ENCODE measurements at regions not wholly inside any gene's neighbourhood (a gene's known extent, or its start where the extent isn't known, plus 50 kb on each side); places are given as distances from the start of the nearest gene placed in this dataset.

DNA sequence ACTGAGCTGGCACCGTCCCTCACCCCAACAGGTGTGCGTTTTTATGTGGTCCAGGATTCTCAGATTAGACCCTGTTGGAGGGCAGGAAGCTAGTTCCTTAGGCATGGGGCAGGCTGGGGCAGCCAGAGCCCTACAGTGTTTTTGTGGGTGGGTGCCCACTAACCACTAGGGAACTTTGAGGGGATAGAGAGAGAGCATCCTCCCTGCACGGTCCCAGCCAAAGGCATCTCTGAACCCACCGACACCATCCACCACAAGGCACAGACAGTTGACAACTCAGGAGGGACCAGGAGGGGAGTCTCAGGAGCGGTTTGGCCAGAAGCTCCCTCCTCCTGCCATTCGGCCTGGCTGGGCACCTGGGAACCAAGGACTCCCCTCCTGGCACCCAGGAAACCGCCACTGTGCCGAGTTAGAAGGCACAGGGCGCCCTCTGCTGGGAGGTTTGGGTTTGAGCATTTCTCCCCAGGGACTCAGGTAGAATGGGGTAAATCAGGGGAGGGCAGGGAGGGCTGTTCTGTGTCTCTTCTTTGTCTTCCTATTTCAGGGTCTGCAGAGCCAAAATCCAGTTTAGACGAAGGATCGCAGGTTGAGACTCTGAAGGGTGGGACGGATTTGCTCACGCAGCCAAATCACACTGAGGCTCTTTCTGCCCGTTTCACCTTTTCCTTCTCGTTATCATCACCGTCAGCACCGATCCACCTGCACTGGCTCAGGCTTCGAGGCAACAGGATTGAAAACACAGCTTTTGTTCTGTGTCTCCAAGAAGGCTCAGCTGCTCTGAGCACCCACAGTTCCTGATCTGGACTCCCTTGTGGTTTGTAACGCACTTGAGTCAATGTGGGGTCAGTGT lies 84.8 kb upstream of the COL13A1 start:
- peak; percentile 22 for DNase-seq

DNA sequence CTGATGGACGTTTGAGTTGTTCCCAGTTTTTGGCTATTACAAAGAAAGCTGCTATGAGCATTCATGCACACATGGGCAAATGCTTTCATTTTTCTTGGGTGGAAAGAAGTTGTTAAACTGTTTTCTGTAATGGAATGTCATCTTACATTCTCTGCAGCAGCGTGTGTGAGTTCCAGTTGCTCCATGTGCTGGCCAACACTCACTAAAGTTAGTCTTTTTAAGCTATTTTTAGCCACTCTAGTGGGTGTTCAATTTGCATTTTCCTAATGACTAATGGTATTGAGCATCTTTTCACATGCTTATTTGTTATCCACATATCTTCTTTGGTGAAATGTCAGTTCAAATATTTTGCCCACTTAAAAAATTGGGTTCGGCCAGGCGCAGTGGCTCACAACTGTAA lies 82.8 kb upstream of the COL13A1 start:
- DNase-seq = no peak

DNA sequence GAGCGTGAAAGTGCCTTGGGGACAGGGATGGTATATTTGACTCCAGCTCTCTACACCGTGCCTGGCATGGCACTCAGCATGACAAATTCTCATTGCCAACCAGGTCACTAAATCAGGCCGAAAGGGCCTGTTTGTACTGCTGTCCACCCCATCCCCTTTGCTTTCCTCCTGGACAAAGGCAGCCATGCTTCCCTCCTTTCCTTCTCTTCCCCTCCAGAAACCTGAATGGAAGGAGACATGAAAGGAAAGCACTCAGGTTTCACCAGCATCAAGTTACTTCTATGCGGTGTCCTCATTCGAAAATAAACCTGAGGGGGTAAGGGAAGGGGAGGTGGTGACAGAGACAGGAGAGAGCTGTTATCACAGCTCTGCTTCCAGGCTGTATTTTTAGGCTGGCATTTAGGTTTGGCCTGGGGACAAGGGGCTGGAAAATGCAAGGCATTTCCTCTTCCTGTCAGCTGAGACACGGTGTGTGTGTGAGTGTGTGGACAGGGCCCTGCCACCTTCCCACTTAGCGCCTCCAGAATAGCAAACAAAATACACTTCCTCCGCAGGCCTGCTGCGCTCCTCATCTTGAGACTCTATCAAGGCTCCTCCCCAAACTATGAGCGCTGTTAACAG lies 79.9 kb upstream of the COL13A1 start:
- DNase-seq = no peak

DNA sequence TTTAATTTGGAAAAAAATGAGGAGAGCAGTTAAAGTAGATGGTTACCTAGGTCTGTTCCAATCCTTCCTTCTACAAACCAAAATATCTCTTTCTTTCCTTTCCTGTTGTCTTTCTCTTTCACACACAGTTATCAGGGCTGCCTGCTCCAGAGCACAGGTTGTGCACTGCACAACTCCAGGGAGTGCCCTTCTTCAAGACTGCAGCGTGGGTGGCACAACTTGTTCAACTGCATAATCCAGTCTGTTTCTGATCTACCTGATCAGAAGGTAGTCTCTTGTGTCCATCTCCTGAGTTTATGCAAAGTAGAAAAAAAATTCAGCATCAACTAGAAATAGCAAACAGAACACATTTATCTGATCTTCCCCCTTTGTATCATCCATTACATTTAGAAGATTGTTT lies 78.1 kb upstream of the COL13A1 start:
- no peak for DNase-seq

DNA sequence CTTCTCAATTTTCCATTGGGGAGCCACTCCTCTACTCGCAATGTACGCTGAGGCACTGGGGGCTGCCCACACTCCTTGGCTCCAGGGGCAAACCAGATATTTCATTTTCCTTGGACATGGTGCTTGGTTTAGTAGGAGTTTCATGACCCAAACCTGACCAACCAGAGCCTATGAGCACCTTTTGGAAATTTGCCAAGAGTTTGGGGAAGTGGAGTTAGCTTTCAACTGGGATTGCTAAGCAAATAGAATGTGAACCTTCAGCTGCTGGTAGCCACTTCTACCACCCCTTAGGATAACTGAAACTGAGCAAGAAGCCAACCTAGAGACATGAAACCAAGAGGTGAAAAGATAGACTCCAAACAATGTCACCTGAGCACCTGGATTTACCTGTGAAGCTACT lies 74.9 kb upstream of the COL13A1 start:
- DNase-seq = no peak

DNA sequence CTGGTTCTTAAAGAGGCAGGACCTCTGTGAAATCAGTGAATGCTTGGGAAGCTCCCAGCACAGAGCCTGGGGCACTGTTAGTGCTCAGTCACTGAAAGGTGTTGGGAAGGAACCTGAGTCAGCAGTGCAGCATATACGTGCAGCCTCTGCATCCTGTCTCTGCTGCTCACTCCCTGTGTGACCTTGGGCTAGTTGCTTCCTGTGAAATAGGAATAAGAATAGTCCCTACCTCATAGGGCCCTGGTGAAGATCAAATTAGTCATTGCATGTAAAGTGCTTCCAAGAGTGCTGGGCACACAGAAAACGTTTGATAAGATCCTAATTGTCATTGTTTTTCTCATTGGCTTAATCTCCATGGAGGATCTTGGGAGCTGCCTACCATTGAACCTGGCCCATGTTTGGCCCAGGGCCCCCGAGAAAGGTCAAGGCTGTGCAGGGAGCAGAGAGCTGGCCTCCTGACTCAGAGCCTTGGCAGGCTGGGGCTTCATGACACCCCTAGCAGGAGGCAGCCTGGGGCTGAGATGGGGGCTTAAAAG lies 73.3 kb upstream of the COL13A1 start:
- DNase-seq = peak; percentile 87

DNA sequence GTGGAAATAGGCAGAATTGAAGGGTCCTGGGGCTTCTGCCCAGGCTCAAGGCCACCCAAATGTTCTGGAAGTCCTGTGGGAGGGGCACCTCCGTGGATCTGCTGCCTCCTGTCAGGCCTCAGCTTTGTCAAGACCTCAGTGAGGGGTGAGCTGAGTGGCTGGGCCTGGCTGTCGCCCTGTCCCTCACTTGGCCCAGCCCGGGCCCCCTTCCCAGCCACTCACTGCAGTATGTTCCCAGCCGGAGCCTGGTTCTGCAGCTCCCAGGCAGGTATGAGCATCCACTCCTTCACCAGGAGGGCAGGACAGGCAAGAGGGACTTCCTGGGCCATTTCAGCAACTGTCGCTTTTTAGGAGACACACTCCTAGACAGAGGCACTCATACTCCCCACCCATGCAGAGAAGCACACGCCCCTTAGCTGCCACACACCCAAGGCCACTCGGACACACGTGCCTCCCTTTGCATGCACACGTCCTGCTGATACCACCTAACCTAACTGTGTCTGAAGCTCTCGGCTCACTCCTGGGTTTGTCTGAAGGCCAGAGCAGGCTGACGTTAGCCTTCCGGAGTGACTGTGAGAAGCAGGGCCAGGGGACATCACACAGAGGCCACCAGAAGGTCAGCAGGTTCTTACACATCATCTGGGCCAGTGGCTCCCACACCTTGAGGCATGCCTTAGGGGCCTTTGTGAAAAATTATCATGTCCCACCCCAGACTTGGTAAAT lies 72.2 kb upstream of the COL13A1 start:
- no peak for DNase-seq

DNA sequence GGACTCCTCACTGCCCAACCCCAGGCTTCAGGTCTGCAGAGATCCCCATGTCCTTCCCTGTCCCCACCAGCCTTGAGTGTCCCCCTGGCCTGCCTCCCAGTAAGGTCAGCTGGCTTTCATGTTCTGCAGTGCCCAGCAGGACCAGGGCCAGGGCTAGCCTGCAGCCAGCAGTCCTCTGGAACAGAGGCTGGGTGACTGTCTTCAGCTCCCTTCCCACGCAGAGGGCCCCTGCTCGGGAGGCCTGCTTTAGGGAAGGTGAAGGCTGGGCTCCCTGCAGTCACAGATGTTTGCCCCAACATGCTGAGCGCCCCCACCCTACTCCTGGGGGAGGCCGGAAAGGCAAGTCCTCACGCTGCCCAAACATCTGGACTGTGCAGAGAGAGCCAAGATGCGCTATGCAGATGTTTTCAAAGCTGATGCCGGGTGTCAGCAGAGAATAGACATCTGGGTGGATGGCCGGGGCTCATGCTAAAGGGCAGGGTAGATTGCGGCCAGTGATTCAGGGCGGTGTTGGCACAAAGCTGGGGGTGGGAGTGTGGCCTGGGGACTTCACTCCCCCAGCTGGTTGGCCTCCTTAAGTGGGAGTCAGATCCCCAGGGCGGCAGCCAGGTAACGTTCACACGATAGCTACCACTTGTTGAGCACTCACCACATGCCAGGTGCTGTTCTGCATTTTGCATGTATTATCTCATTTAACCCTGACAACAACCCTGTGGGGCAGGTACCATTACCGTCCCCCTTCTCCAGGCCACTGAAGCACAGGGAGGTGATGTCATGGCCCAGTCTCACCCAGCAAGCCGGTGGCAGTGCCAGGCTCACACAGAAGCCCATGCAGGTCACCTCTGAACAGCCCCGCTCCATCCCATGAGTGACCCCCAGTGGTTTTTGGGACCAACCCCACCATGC lies 71.2 kb upstream of the COL13A1 start:
- no peak for DNase-seq

DNA sequence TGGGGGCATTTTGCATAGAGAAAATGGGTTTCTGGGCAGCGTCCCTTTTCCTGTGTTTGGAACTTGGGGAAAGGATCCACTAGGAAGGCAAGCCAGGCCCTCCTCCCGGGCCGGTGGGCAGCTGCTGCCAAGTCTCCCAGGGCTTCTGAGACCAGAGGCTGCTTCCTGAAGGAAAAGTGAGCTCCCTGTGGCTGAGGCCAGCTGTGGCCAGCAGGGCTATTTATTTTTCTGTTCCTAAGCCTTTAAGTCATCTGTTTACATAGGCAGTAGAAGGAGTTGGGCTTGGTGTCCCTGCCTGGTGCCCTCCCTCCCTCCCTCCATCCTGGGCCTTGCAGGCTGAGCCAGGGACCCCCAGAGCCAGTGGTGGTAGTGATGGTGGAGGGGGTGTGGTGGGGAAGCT lies 70.5 kb upstream of the COL13A1 start:
- no peak for DNase-seq

DNA sequence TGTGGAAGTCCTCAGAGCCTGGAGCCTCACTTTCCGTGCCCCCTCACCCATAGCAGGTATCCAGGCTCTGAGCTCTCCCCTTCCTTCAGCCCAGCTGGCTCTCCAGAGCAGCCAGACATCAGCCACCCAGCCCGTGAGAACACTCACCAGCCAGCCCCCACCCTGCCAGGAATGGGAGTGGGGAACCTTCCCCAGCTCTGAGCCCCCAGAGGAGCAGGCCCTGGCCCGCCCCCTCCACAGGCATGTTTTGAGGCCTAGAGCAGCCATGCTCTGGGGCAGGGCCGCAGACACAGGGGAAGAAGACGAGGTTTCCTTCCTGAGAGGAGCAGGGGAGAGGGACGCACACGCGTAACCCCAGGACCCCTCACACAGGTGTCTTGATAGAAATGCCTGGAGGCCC lies 70.0 kb upstream of the COL13A1 start:
- DNase-seq = no peak

DNA sequence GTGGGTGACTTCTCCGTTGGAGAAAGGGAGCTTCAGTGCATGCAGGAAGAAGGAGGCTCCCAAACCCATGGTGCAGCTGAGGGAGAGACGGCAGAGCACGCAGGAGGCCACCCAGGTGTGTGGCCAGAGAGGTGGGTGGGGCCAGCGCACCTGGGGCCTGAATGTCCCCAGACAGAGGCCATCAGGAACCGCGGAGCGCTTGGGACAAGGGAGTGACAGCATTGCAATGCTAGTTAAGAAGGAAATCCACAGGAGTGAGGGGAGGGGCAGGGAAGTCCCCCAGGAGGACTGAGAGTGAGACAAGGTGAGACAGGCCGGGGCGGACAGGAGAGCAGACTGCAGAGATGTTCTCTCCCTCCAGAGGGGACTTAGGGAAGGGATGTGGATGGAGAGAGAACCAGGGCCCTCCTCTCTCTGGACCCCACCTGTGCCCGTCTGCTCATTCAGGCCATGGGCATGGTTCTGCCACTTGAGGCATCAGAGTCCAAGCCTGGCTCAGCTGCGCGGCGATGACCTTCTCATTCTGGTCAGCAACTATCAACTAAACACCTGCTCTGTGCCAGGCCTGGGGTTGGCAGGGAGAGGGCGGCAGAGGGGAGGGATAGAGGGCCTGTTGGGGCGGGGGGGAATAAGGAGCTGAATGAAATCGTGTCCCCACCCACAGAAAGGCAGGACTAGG lies 69.4 kb upstream of the COL13A1 start:
- no peak for DNase-seq

DNA sequence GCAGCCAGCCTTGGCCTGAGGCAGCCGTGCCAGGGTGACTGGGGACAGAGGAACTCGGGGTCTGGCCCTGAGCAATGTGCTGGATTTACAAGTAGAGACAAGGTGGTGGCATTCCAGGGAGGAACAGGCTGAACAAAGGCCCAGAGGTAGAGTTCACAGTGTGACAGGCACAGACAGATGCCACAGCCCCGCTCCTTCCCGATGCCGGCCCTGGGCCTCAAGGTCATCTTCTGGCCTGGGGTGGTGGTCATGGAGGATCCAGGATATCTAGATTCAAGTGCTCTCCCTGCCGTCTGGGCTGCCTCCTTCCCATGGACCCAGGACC lies 68.9 kb upstream of the COL13A1 start:
- DNase-seq = no peak

DNA sequence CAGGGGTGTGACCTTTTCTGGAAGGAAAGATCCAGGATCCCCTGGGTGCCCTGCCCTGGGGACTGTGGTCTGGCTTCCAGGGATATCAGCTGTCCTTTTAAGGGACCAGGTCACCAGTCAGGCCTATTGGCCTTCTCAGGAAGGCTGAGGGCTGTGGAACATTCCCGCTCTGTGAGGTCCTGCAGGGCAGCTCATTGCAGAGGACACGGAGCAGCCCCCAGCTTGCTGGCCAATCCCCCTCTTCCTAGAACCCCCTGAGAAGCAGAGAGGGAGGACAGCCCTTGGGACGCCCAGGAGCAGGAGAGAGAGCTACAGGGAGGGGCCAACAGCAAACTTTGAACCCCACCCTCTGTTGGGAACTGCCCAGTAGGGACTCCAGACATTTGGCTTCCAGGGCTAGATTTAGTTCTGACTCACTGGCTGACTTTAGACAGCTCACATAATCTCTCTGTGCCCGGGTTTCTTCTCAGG lies 67.9 kb upstream of the COL13A1 start:
- peak; percentile 55 for DNase-seq

DNA sequence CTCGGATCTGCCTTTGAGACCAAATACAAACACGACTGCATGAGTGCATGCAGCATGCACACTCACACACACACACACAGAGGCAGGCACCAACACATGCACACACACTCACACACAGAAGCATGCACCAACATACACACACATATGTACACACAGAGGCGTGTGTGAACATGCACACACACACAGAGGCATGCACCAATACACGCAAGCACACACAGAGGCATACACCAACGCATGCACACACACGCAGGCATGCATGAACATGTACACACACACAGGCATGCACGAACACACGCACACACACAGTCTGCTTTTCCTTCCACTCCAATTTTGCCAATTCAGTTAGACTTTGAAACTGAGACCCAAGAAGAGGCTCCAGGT lies 67.3 kb upstream of the COL13A1 start:
- no peak for DNase-seq

DNA sequence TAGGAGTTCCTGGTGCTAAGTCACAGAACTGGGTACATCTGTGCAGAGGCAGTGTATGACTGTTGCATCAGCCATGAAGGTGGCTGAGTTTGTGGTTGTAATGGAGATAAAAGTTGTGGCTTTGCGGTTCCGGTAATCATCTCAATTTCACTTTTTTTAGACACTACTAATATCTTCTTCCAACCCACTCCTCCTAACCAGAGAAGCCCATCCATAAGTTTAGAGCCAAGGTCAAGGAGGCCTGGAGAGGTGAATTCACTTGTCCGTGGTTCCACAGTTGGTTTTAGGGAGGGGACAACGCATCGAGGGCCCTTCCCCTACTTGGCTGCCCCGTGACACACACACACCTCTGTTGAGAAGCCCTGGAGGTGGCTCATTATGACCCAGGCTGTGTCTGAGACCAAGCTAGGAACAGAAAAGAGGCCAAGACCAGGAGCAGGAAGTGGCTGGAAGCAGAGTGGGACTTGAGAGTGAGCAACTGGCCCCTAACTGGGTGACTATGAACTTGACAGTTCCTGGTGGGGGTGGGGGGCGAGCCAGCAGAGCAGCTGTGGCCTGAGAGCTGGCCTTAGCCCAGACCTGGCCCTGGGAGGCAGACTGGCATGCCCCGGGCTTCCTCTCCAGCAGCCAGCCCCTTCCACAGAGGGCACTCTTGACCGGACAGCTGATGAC lies 66.8 kb upstream of the COL13A1 start:
- no peak for DNase-seq

DNA sequence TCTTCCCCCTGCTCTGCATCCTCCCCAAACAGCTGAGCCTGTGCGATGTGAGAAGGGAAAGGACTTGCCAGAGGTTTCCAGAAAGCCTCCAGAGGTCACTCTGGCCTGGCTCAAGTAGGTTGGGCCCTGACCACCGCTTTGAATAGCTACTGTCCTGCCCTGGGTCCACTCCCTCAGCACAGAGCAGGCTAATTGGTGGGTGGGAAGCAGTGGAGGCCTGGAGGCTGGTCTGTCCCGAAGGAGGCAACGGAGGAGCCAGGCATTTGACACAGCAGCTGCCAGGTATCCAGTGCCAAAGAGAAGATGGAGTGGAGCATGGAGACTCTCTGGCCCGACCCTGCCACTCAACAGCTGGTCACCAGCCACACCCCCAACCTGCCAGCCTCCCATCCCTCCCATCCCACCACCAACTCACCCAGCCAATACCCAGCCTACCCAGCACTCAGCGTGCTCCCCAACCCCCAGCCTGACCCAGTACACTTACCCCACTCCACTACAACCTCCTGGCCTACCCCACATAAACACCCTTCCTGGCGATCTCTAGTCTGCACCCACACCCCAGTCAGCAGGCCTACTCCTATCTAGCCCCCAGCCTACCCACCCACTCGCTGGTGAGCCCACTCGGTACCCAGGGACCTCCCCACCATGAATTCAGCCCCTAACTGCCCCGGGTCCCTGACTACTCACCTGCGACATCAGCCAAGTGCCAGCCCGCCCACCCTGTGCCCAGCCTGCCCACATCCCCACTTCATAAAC lies 64.6 kb upstream of the COL13A1 start:
- DNase-seq = no peak

DNA sequence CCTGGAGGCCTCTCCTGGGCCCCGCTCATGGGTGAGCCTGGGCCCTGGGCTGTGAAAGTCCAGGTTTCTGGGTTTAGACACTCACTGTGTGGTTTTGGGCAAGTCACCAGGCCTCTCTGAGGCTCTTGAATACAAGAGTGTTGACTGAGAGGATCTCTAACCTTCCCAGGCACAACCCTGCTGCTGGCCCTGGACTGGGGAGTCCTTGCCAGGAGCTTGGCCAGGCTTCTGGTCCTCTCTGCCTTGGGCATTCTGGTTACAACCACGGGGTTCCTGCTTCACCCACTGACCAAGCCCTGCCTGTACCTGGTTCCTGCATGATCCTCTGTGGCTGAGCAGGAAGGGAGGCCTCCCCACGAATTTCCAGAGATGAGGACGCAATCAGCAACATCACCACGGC lies 63.6 kb upstream of the COL13A1 start:
- DNase-seq = no peak

DNA sequence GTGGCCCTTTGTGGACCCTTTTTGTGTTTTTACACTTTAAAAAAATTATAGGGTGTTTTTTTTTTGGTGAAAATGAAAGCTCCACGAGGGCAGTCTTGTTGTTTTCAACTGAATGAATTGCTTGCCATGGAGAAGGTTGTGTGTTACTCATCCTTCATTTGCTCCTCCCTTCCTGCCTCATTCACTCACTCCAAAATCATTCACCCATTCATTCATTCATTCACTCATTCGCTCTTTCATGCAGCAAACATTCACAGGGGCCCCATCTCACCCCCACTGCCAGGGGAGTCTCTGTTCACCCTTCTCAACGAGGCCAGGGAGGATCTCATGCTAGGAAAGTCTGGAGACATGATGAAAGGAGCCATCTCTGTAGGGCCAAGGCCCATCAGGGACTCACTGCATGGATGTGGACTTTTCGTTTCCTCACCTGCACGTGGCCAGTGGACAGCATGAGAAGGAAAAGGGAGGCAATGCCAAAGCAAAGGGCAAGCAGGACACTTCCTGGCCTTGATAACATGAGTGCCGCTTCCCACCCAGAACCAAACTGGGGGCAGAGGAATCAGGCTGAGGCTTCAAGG lies 62.8 kb upstream of the COL13A1 start:
- DNase-seq = no peak

DNA sequence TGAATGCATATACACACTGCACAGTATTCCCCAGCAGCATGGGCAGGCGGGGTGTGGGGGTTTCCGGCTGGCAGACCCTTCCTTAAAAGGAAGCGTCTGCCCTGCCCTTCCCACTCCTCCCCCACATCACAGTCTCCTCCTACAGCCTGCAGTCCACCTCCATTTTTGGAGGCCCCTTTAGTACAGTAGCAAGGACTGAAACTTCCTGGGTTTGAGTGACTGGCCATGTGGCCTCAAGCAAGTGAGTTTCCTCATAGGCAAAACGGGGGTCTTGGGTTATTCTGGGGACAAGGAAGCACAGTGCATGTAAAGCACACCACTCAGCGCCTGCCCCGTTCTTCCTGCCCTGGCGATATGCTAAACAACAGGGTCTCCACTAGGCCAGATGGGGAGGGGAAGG lies 62.1 kb upstream of the COL13A1 start:
- DNase-seq = no peak

DNA sequence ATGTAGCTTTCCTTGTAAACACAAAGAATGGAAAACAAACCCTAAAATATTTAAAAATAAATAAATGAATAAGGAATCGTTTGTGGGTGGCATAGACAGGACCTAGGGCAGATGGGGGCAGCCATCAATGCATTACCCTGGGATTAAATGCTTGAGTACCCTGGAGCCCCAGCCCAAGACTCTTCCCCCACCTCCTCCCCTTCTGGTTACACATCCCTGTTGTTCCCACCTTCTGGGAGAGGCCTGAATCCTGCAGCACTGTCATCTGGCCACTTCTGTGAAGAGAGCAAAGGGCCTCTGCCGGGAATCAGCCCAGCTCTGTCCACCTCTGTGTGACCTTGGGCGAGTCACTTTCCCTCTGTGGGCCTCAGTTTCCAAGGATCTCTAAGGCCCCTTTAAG lies 61.6 kb upstream of the COL13A1 start:
- no peak for DNase-seq

All from NCI-H226 (cell line).